ENCODE measurements at regions not wholly inside any gene's neighbourhood (a gene's known extent, or its start where the extent isn't known, plus 50 kb on each side); places are given as distances from the start of the nearest gene placed in this dataset.
"Not testable (repeated sequence)": the region's sequence is repeated elsewhere in the genome, so short reads cannot be mapped to it uniquely, and the experiment has no call there.

DNA sequence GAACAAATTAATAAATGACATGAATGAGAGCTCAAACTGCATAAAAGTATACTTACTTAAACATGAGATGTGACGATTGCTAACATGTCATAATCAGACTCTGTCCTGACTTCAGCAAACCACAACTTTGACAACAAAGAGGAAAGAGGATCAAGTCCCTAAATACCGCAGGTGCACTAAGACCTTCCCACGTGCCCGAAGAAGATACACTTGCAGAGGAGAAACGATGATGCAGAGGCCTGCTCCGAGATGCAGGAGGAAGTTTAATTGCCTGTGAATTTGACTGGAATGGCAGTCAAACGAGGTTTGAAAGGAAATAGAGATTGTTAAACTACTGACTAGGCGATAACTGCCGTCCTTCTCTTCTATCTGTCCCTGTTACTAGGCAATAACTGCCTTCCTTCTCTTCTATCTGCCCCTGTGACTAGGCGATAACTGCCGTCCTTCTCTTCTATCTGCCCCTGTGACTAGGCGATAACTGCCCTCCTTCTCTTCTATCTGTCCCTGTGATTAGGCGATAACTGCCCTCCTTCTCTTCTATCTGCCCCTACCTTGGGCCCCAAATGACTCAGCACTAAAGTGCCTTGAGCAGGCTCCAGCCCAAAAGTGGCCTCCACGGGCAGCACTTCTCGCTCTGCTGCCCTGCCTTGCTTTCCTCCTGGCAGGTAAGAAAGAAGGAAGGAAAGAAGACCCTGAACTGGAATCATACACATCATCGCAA lies 2226.0 kb upstream of the DEFB115 start:
- DNase-seq (ENCODE audit: low spot score): not testable (repeated sequence)

DNA sequence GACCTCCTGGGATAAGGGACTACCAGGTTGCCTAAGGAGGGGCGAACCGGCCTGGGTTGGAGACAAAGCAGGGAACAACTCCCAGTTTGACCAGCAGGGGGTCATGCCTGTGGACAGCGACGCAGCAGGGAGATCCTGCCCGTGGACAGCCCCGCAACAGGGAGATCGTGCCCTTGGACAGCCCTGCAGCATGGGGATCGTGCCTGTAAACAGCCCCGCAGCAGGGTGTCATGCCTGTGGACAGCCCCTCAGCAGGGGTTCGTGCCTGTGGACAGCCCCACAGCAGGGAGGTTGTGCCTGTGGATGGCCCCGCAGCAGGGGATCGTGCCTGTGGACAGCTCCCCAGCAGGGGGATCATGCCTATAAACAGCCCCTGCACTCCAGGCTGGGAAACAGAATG lies 2213.2 kb upstream of the DEFB115 start:
- DNase-seq (ENCODE audit: low spot score): not testable (repeated sequence)

DNA sequence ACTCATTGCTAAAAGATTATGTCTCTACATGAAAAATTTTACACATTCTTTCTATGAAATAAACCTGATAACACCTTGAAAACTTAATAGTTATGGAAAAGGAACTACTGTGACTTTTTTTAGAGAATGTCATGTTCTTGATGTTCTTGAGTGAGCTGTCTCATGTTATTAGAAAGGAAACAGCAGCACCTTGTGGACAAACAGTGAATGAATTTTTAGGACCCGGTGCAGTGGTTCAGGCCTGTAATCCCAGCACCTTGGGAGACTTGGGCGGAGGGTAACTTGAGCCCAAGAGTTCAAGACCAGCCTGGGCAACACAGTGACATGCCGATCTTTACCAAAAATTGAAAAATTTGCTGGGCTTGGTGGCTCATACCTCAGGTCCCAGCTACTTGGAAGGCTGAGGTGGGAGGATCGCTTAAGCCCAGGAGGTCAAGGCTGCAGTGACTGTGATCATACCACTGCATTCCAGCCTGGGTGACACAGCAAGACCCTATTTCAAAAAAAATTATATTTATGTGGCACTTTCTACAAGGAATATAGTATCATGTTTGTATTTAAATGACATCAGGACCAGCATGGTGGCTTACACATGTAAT lies 2207.4 kb upstream of the DEFB115 start:
- DNase-seq (ENCODE audit: low spot score): peak; percentile 72

DNA sequence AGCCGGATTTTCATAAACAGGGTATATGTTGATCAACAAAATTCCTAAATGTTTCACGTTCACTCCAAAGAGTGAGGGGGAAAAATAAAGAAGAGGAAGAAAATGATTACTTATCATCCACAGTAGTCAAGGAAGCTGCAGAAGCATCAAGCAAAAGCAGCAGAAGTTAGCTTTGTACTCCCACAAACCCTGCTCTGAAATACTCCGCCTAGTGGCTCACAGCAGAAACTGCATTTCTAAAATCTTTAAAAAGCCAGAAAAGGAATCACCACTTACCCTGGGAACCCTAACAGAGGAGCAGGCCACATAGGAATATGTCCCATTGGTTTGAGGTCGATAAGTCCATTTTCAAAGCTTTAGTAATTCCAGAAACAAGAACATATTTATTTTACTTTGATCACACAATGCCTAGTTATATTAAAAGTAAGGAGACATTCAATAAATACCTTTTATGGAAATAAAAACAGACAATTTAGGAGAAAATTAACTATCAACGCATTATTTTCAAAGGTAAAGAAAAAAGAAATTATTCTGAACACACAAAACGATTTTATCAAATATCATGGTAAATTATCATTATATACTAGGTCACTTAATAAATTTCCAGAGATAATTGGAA lies 2199.5 kb upstream of the DEFB115 start:
- DNase-seq (ENCODE audit: low spot score): peak; percentile 61

DNA sequence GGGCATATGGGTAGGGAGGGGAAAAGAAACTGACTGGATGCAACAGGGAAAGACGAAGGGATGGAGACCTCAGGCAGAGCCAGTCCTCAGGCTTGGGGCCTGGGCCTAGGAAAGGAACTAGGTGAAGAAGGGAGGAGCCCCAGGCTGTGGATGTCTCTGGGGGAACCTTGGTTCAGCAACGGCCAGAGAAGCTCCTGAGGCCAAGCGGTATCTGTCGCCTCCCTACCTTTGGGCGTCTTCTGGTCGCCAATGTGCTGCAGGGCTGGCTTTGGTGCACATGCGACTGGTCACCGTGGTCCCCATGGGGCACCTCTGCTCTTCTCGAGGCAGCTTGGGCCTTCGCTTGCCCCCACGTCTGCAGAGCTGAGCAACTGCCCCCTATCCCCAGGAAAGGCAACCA lies 2195.0 kb upstream of the DEFB115 start:
- not testable (repeated sequence) for DNase-seq (ENCODE audit: low spot score)

DNA sequence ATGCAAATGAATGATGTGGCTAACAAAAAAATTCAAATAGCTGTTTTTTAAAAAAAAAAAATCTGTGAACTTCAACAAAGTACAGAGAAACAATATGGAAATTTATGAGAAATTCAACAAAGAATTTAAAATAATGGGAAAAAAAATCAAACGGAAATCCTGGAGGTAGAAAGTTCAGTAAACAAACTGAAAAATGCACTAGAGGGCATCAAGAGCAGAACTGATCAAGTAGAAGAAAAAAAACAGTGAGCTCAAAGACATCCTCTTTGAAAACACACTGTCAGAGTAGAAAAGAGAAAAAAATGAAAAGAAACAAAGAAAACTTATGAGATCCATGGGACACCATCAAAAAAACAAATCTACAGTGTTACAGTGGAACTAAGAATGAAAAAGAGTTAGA lies 2191.1 kb upstream of the DEFB115 start:
- DNase-seq (ENCODE audit: low spot score): not testable (repeated sequence)

DNA sequence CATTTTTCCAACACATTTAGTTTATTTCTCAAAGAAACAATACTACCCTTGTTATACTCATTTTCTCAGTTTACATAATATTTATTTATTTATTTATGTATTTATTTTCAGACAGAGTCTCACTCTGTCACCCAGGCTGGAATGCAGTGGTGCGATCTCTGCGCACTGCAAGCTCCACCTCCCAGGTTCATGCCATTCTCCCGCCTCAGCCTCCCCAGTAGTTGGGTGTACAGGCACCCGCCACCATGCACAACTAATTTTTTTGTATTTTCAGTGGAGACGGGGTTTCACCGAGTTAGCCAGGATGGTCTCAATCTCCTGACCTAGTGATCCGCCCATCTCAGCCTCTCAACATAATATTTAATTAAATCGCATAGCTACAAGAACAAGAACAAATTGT lies 2183.8 kb upstream of the DEFB115 start:
- not testable (repeated sequence) for DNase-seq (ENCODE audit: low spot score)

DNA sequence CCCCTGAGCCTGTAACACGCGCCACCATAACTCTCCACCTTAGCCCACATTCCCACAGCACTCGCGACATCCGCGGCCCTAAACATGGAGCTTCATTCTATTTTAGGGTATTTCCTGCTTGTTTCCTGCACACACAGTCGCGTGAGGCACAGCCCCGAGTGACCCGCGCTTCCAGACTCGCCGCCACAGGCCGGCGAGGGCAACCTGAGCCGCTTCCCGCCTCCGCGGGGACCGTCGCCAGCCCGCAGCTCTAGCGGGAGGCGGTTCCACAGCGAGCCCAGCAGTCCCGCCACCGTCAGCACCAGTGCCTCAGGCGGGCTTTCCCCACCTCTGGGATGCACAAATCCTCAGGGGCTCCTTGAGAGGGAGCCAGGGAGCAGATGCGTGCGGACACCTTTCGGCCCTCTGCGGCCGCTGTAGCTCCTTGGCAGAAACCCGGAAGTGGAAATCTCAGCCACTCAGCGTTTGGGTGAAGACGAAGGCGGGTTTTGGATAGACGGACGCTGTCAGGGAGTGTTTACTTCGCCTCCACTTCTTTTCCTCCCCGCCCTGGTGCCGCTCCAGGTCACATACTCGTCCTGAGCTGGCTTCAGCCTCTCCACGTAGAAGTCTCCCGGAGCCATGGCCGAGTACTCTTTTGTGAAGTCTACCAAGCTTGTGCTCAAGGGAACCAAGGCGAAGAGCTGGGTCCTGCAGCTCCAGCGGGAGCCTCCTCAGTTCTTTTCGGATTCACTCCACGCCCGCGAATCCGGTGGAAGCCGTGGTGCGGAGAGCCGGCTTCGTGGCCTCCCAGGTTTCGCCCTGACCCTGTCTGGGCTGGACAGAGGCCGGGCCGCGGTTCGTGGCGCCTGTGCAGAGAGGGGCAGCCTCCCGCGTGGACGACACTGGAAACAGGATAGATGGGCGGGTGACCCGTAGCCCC lies 2177.4 kb upstream of the DEFB115 start:
- DNase-seq (ENCODE audit: low spot score): no peak

DNA sequence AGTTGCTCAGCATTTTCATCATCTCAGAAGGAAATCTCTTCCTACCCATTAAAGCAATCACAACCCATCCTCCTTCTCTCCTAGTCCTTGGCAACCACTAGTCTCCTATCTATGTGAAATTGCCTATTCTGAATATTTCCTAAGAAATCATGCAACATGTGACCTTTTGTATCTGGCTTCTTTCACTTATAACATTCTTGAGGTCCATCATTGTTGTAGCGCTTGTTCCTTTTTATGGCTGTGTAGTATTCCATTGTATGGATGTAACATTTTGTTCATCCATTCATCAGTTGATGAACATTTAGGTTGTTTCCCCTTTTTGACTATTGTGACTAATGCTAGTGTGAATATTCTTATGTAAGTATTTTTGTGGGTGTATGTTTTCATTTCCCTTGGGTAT lies 2175.8 kb upstream of the DEFB115 start:
- not testable (repeated sequence) for DNase-seq (ENCODE audit: low spot score)

DNA sequence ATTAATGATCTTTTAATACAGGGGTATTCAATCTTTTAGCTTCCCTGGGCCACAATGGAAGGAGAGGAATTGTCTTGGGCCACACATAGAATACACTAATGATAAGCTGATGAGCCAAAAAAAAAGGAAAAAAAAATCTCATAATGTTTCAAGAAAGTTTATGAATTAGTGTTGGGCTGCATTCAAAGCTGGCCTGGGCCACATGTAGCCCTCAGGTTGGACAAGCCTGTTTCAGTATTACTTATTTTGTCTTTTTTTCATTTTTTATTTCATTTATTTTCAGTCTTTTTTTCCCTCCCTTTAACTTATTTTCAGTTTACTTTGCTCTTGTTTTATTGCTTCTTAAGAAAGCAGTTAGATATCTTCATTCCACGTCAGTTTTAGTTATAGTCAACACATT lies 2171.8 kb upstream of the DEFB115 start:
- no peak for DNase-seq (ENCODE audit: low spot score)

DNA sequence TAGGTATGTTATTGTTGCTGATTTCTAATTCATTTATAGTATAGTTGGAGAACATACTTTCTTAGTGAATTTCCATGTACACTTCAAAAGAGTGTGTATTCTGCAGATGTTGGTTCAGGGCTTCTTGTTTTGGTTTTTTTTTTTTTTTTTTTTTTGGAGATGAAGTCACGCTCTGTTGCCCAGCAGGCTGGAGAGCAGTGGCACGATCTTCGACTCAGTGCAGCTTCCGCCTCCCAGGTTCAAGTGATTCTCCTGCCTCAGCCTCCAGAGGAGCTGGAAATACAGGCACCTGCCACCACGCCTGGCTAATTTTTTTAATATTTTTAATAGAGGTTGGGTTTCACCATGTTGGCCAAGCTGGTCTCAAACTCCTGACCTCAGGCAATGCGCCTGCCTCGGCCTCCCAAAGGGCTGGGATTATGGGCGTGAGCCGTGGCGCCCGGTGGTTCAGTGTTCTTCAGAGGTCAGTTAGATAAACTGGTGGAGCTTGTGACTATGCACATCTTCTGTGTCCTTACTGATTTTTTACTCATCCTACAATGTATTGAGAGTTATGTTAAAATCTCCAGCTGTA lies 2171.2 kb upstream of the DEFB115 start:
- DNase-seq (ENCODE audit: low spot score): not testable (repeated sequence)

DNA sequence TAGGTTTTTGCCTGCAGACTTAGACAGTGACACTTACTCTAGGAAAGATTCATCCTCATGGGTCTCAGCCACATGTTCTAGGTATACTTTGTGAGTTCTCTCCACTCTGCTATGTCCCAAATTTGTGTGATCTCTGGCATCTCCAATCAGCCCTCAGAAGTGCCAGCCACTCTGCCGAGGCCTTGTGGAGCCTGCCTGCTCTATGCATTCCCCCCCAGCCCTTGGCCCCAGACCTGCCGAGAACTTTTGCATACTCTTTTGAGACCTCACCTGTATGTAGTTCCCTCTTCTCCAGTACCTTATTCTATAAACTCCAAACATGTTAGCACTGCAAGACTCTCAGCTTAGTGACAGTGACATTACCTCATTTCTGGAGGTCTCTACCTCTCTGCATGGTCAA lies 2170.5 kb upstream of the DEFB115 start:
- DNase-seq (ENCODE audit: low spot score): no peak

DNA sequence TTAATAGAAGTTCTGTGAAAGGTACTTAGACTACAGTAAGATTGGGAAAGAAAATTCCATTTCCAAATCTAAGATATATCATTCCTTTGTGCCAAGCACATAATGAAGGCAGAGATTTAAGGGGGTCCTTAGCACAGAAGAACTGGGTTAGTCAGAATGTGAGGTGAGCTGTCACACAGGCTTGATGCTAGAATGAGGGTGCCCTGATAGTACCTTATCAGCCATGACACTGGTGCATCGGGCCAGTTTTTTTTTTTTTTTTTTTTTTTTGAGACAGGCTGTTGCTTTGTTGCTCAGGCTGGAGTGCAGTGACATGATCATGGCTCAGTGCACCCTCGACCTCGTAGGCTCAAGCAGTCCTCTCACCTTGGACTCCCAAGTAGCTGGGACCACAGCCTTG lies 2169.6 kb upstream of the DEFB115 start:
- DNase-seq (ENCODE audit: low spot score): not testable (repeated sequence)

DNA sequence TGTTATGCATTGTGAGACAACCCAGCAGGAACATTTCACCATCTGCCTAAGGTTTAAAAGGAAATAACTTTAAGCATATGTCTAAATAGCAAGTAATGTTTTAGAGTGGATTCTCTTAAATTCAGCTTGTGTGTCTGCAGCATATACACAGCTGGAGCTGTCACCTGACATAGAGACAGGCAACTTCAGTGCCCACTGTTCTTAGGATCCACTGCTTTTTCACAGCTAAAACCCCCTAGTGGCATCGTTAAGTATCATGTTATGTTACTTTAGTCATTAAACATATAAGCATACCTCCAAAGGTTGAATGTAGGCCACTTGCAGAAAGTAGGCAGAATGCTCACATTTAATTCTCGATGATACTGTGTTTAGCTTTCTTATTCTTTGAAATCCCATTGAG lies 2169.0 kb upstream of the DEFB115 start:
- DNase-seq (ENCODE audit: low spot score): peak; percentile 42

DNA sequence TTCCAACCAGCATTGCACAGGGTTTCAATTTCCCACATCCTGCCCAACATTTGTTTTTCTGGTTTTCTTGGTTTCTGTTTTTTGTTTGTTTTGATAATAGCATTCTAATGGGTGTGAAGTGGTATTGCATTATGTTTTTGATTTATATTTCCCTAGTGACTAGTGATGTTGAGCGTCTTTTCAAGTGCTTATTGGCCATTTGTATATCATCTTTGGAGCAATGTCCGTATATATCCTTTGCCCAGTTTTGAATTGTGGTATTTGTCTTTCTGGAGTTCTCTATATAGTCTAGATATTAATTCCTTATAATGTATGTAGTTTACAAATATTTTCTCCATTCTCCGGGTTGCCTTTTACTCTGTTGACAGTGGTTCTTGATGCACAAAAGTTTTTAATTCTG lies 2168.1 kb upstream of the DEFB115 start:
- not testable (repeated sequence) for DNase-seq (ENCODE audit: low spot score)

DNA sequence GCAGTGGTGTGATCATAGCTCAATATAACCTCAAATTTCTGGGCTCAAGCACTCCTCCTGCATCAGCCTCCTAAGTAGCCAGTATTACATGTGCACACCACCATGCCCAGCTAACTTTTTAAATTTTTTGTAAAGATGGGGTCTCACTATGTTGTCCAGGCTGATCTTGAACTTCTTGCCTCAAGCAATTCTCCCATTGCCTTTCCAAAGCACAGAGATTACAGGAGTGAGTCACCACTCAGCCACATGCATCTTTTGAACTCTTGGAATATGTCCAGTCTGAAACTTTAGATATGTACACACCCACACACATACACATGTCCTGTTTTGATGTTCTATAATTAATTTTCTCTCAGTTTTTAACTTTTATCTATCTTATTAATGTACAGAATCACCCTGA lies 2163.5 kb upstream of the DEFB115 start:
- DNase-seq (ENCODE audit: low spot score): peak; percentile 11

DNA sequence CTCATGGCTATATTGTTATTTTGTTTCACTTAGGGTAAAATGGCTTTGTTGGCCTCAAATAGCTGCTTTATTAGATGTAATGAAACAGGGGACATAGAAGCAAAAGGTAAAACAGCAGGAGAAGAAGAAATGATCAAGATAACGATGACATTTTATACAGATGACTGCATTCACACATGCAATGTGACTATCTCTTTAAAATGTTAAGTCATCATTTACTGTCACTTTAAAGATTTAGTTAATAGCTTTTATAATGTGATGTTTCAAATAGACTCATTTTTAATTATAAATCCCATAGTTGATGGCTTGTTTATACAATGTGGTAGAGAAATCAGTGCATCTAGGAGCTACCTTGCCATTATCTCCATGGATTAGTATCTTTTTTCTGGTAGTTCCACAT lies 2160.8 kb upstream of the DEFB115 start:
- DNase-seq (ENCODE audit: low spot score): not testable (repeated sequence)

DNA sequence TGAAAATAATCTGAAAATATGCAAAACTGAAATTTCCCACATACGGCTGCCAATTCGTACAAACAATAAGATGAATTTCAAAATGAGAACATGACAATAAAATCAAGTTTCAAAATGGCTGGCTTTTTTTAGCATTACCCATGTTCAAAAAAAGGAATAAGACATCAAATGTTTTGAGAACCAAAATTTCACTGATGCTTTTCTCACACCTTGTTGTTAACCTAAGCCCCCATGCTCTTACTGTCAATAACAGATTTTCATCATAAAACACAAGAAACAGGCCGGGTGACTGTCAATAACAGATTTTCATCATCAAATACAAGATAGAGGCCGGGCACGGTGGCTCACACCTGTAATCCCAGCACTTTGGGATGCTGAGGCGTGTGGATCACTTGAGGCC lies 2149.6 kb upstream of the DEFB115 start:
- not testable (repeated sequence) for DNase-seq (ENCODE audit: low spot score)

DNA sequence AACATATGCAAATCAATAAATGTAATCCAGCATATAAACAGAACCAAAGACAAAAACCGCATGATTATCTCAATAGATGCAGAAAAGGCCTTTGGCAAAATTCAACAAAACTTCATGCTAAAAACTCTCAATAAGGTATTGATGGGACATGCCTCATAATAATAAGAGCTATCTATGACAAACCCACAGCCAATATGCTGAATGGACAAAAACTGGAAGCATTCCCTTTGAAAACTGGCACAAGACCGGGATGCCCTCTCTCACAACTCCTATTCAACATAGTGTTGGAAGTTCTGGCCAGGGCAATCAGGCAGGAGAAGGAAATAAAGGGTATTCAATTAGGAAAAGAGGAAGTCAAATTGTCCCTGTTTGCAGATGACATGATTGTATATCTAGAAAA lies 2148.1 kb upstream of the DEFB115 start:
- not testable (repeated sequence) for DNase-seq (ENCODE audit: low spot score)

DNA sequence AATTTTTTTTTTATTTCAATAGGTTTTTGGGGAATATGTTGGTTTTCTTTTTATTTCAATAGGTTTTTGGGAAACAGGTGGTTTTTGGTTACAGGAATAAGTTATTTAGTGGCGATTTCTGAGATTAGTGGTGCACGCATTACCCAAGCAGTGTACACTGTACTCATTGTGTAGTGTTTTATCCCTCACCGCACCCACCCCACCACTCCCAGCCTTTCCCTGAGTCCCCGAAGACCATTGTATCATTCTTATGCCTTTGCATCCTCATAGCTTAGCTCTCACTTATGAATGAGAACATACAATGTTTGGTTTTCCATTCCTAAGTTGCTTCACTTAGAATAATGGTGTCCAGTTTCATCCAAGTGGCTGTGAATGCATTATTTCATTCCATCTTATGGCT lies 2142.4 kb upstream of the DEFB115 start:
- not testable (repeated sequence) for DNase-seq (ENCODE audit: low spot score)

DNA sequence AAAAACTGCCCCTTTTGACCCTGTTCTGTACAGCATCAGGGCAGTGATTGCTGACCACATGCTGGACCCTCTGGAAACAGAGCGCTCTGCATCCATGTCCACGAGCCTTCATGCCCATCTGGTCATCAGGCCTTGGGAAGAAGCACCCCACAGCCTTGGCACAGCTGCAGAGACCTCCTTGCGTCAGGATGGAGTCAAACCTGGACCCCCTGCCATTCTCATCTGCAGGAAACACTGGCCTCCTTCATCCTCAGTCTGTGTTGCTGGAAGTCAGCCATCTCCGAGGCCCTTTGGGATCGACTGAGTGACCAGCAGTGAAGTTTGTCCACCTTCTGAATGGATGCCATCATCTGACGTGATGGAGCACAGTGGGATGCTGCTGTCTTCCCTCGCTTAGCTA lies 2138.3 kb upstream of the DEFB115 start:
- no peak for DNase-seq (ENCODE audit: low spot score)

DNA sequence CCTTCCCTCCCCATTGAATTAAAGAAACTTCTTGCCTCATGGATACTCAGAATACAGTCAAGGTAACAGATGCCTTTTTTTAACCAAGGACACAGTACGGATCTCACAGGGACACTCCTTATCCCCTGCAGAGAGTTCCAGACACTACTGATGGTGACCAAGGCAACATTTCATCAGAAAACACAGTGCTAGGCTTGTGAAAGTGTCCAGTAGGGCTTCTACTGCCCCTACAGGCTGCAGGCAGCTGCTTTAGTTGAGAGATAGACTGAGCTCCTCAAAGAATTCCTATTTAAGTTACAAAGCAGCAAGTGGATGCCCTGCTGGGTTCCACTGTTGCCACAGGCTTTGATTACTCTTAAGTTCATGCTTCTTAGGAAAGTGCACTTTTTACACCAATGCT lies 2137.8 kb upstream of the DEFB115 start:
- not testable (repeated sequence) for DNase-seq (ENCODE audit: low spot score)
